HCT116 (cell line): ENCODE measurements at regions not wholly inside any gene's neighbourhood (a gene's known extent, or its start where the extent isn't known, plus 50 kb on each side); places are given as distances from the start of the nearest gene placed in this dataset.

Source experiments
- CEBPB ChIP-seq: IDR thresholded peaks from 2 replicates; pipeline ENCODE4 v1.6.1; 2012; ENCODE audit warnings: low read depth
- CTCF ChIP-seq, 3 experiments: fragments of 200-600 bp in 1 of 3; sonication (generic) in 1 of 3; IDR thresholded peaks in 2 of 3; conservative IDR thresholded peaks in 1 of 3; 2 replicates each; pipeline ENCODE4 v1.5.1; 2012 to 2017; ENCODE audit warnings: low read depth in 2 of 3, low read length in 2 of 3, antibody characterized with exemption in 1 of 3, borderline replicate concordance in 1 of 3, control low read depth in 1 of 3, mild to moderate bottlenecking in 1 of 3, mixed read lengths in 1 of 3, mixed run types in 1 of 3, moderate library complexity in 1 of 3; ENCODE audit not compliant: insufficient read depth in 1 of 3
- EZH2phosphoT487 ChIP-seq: fragments of 200-600 bp; IDR thresholded peaks from 2 replicates; pipeline ENCODE4 v1.6.1; 2018; ENCODE audit warnings: antibody characterized with exemption, borderline replicate concordance
- JUND ChIP-seq: IDR thresholded peaks from 2 replicates; pipeline ENCODE4 v1.6.1; 2012
- MAX ChIP-seq: IDR thresholded peaks from 2 replicates; pipeline ENCODE4 v1.6.1; 2012
- POLR2A ChIP-seq: IDR thresholded peaks from 2 replicates; pipeline ENCODE4 v1.7.0; 2011; ENCODE audit warnings: borderline replicate concordance; ENCODE audit not compliant: insufficient read depth, insufficient read length; ENCODE audit errors: extremely low read depth
- REST ChIP-seq: IDR thresholded peaks from 2 replicates; pipeline ENCODE4 v1.6.1; 2012; ENCODE audit warnings: low read depth

GRCh38 chr1:65658122-65658521 lies 134.6 kb upstream of the PDE4B start:
- TF ChIP-seq CEBPB = no peak
- no peak for TF ChIP-seq EZH2phosphoT487
- TF ChIP-seq CTCF (IDR thresholded peaks at IDR 0.05 in 2 of 3, conservative IDR thresholded peaks at IDR 0.05 in 1 of 3; ENCODE audit: borderline replicate concordance in 1 of 3, insufficient read depth in 1 of 3, low read depth in 2 of 3, low read length in 2 of 3) = no peak
- TF ChIP-seq JUND = no peak; the same call in 1 of the 2 replicates
- TF ChIP-seq POLR2A = no peak
- TF ChIP-seq REST = no peak
- no peak for TF ChIP-seq MAX
